MM.1S (cell line): ENCODE measurements at regions not wholly inside any gene's neighbourhood (a gene's known extent, or its start where the extent isn't known, plus 50 kb on each side); places are given as distances from the start of the nearest gene placed in this dataset.
"Not testable (repeated sequence)": the region's sequence is repeated elsewhere in the genome, so short reads cannot be mapped to it uniquely, and the experiment has no call there.

Source experiments
- EZH2 ChIP-seq: fragments of 300-600 bp; sonication (generic); optimal IDR thresholded peaks from 2 replicates; pipeline ENCODE3; 2017; ENCODE audit warnings: low read depth, mild to moderate bottlenecking, antibody characterized with exemption, low read length, mixed read lengths
- EZH2phosphoT487 ChIP-seq: fragments of 300-600 bp; sonication (generic); IDR thresholded peaks from 2 replicates; pipeline ENCODE4 v1.6.1; 2018; ENCODE audit warnings: antibody characterized with exemption, low read length
- TF ChIP-seq, protein P1 (sequence below): fragments of 300-600 bp; sonication (generic); IDR thresholded peaks from 2 replicates; pipeline ENCODE4 v1.5.1; 2016; ENCODE audit warnings: antibody characterized with exemption, low read length, mixed read lengths

DNA sequence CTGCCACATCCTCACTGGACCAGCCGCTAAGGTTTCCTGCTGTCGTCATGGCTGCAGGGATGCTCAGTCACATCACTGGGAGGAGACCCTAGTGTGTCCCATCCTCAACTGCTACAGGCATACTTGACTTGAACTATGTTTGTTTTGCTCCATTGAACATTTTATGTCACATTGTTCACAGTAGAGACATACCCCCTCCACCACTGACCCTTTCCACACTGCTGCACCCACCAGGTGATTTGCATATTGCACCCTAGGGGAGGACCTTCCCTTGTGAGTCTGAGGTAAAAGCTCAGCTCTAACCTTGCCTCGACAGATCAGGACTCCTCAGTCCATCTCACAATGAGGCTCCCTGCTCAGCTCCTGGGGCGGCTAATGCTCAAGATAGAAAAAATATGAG lies 213.8 kb downstream of the ANKRD36B start:
- not testable (repeated sequence) for TF ChIP-seq EZH2phosphoT487, EZH2
- TF ChIP-seq, protein P1, sequence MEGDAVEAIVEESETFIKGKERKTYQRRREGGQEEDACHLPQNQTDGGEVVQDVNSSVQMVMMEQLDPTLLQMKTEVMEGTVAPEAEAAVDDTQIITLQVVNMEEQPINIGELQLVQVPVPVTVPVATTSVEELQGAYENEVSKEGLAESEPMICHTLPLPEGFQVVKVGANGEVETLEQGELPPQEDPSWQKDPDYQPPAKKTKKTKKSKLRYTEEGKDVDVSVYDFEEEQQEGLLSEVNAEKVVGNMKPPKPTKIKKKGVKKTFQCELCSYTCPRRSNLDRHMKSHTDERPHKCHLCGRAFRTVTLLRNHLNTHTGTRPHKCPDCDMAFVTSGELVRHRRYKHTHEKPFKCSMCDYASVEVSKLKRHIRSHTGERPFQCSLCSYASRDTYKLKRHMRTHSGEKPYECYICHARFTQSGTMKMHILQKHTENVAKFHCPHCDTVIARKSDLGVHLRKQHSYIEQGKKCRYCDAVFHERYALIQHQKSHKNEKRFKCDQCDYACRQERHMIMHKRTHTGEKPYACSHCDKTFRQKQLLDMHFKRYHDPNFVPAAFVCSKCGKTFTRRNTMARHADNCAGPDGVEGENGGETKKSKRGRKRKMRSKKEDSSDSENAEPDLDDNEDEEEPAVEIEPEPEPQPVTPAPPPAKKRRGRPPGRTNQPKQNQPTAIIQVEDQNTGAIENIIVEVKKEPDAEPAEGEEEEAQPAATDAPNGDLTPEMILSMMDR = not testable (repeated sequence)
